Osteocyte (in vitro differentiated cells): ENCODE measurements at regions not wholly inside any gene's neighbourhood (a gene's known extent, or its start where the extent isn't known, plus 50 kb on each side); places are given as distances from the start of the nearest gene placed in this dataset.

Source experiments
- DNase-seq: peaks from one replicate; pipeline ENCODE4 v3.0.0; 2021; ENCODE audit warnings: mixed read lengths; ENCODE audit not compliant: unreplicated experiment; ENCODE audit errors: extremely low spot score
- H3K27ac Mint-ChIP-seq: one replicate; pipeline ENCODE4 v1.8.0; 2021; ENCODE audit warnings: mild to moderate bottlenecking, mixed read lengths; ENCODE audit not compliant: unreplicated experiment
- H3K27me3 Mint-ChIP-seq: one replicate; pipeline ENCODE4 v1.8.0; 2021; ENCODE audit warnings: mixed read lengths; ENCODE audit not compliant: unreplicated experiment
- H3K36me3 Mint-ChIP-seq: one replicate; pipeline ENCODE4 v1.8.0; 2021; ENCODE audit warnings: mixed read lengths; ENCODE audit not compliant: unreplicated experiment
- H3K4me1 Mint-ChIP-seq: one replicate; pipeline ENCODE4 v1.8.0; 2021; ENCODE audit warnings: mixed read lengths; ENCODE audit not compliant: unreplicated experiment
- H3K4me3 Mint-ChIP-seq: one replicate; pipeline ENCODE4 v1.8.0; 2021; ENCODE audit warnings: mild to moderate bottlenecking, moderate library complexity, mixed read lengths; ENCODE audit not compliant: unreplicated experiment
- H3K9me3 Mint-ChIP-seq: one replicate; pipeline ENCODE4 v1.8.0; 2021; ENCODE audit warnings: mixed read lengths; ENCODE audit not compliant: unreplicated experiment
- CTCF ChIP-seq: fragments of 200-600 bp; sonication (generic); IDR thresholded peaks from 2 replicates; pipeline ENCODE4 v1.5.0; 2021; ENCODE audit warnings: antibody characterized with exemption, mild to moderate bottlenecking, moderate library complexity

GRCh38 chr19:30652751-30653150 is 280.6 kb downstream of the ZNF536 start:
- no peaks in the 10 kb centered on the region for H3K4me1 Mint-ChIP-seq
- H3K9me3 Mint-ChIP-seq: no peaks in the 10 kb centered on the region
- H3K4me3 Mint-ChIP-seq: no peak overlapping the region
- no peak for TF ChIP-seq CTCF
- no peak overlapping the region for H3K27ac Mint-ChIP-seq
- peak; percentile 59 for DNase-seq
- peaks cover 3% of the 10 kb centered on the region for H3K27me3 Mint-ChIP-seq
- no peaks in the 10 kb centered on the region for H3K36me3 Mint-ChIP-seq

- DNase-seq: no peak
- H3K9me3 Mint-ChIP-seq: no peaks in the 10 kb centered on the region
- H3K4me3 Mint-ChIP-seq: no peak overlapping the region
- no peak overlapping the region for H3K27ac Mint-ChIP-seq
- no peak for TF ChIP-seq CTCF
- peaks cover 3% of the 10 kb centered on the region for H3K27me3 Mint-ChIP-seq
- H3K4me1 Mint-ChIP-seq: no peaks in the 10 kb centered on the region
- H3K36me3 Mint-ChIP-seq: no peaks in the 10 kb centered on the region
These were observed 279.5 kb downstream of the ZNF536 start for GRCh38 chr19:30651691-30652090.

DNA sequence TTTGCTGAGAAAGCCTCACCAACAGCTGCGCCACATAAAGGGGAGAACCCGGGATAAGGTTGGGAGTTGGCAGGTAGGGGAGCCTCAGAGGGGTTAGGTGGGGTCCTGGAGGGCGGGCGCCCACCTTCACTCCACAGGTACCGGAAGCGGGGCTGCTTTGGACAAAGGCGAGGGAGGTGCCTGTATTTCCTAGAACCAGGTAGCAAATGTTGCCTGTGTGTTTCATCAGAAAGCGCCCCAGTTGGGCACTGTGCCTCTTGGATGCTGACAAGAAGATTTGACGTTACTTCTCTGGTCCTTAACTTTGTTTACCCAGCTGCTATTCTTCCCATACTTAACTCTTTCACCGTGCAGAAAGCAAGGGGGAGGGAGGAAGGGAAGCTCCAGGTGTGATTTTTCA is 278.9 kb downstream of the ZNF536 start:
- Mint-ChIP-seq H3K27ac (no peak overlapping the region), H3K9me3 (no peaks in the 10 kb centered on the region)

DNA sequence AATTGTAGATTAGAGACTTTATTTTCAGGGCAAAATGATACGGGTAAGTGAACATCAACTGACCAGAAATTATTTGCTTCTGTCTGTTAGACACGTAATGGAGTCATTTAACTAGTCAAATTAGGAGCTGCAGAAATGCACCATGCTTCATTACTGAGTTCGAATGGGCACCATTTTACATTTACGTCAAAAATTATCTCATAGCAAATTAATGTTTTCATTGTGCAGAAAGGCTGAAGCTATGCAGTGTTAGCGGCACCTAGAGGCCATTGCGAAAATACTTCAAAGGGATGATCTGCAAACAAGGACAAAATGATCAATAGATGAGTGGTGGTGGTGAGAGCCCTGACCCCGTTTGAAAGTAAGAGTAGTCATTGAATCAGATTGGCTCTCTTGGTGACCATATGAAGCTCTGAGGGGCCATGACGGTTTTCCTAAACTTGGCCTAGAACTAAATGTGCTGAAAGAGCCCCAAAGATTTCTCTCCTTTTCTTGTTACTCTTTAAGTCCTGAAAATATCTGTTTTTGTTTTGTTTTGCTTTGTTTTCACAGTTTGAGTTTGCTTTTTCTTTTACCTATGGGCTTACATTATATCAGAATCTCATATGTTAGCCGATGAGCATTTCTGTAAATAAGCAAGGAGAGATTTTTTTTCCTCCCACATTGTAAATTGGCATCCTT is 277.9 kb downstream of the ZNF536 start:
- no peaks in the 10 kb centered on the region for H3K4me1 Mint-ChIP-seq
- peak; percentile 73 for TF ChIP-seq CTCF

More for the DNA sequence above, 278.9 kb downstream of the ZNF536 start:
- no peaks in the 10 kb centered on the region for H3K36me3 Mint-ChIP-seq
- H3K27me3 Mint-ChIP-seq: peaks cover 3% of the 10 kb centered on the region
- no peak for TF ChIP-seq CTCF
- peak; percentile 48 for DNase-seq
- H3K4me3 Mint-ChIP-seq: no peak overlapping the region
- no peaks in the 10 kb centered on the region for H3K4me1 Mint-ChIP-seq

GRCh38 chr19:30648866-30649862 is 277.0 kb downstream of the ZNF536 start:
- TF ChIP-seq CTCF: no peak
- H3K4me3 Mint-ChIP-seq: no peak overlapping the region
- DNase-seq: peak; percentile 40
- peaks cover 3% of the 10 kb centered on the region for H3K27me3 Mint-ChIP-seq
- no peaks in the 10 kb centered on the region for H3K36me3 Mint-ChIP-seq
- no peaks in the 10 kb centered on the region for H3K9me3 Mint-ChIP-seq
- H3K27ac Mint-ChIP-seq: no peak overlapping the region
- H3K4me1 Mint-ChIP-seq: no peaks in the 10 kb centered on the region

More for the DNA sequence above, 277.9 kb downstream of the ZNF536 start:
- DNase-seq: peak; percentile 59
- H3K9me3 Mint-ChIP-seq: no peaks in the 10 kb centered on the region
- no peak overlapping the region for H3K4me3 Mint-ChIP-seq
- no peak overlapping the region for H3K27ac Mint-ChIP-seq
- H3K36me3 Mint-ChIP-seq: no peaks in the 10 kb centered on the region
- peaks cover 3% of the 10 kb centered on the region for H3K27me3 Mint-ChIP-seq
